ENCODE measurements at regions not wholly inside any gene's neighbourhood (a gene's known extent, or its start where the extent isn't known, plus 50 kb on each side); places are given as distances from the start of the nearest gene placed in this dataset.

DNA sequence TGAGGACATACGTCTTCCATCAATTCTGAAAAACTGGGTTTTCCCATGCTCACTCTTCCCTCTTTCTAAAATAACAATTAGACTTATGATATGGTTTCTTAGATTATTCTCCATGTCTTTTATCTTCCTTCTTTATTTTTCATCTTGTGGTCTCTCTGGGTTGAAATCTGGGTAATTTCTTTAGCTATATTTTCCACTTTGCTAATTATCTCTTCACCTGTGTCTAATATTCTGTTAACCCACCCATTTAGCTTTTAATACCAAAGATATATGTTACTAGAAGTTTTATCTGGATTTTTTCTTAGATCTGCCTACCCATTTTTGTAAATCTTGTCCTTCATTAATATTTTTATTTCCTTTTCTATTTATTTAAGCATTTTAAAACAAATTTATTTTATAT lies 121.8 kb downstream of the TENT5A start:
- no peak for DNase-seq (ENCODE audit: low spot score)
- no peak for ATAC-seq (ENCODE audit: low FRiP score)
- TF ChIP-seq, protein P1, sequence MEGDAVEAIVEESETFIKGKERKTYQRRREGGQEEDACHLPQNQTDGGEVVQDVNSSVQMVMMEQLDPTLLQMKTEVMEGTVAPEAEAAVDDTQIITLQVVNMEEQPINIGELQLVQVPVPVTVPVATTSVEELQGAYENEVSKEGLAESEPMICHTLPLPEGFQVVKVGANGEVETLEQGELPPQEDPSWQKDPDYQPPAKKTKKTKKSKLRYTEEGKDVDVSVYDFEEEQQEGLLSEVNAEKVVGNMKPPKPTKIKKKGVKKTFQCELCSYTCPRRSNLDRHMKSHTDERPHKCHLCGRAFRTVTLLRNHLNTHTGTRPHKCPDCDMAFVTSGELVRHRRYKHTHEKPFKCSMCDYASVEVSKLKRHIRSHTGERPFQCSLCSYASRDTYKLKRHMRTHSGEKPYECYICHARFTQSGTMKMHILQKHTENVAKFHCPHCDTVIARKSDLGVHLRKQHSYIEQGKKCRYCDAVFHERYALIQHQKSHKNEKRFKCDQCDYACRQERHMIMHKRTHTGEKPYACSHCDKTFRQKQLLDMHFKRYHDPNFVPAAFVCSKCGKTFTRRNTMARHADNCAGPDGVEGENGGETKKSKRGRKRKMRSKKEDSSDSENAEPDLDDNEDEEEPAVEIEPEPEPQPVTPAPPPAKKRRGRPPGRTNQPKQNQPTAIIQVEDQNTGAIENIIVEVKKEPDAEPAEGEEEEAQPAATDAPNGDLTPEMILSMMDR (IDR thresholded peaks at IDR 0.05), result no peak

DNA sequence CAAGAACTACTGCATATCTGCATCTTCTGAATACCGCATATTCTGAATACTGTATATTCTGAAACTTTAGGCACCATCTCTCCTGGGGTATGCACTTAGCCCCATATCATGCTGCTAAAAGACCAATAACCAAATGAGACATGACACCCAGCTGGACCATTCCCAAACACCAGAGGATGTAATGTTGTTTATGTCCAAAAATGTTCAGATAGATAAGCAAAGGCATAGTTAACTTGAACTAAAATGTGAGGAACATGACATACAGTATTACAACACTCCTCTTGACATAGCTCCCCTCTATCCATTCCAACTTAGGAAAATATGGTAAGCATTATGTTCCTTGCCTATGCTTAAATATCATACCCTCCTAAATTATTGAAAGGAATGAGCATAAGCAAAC lies 127.3 kb downstream of the TENT5A start:
- TF ChIP-seq, protein P1 (IDR thresholded peaks at IDR 0.05), result no peak
- DNase-seq (ENCODE audit: low spot score), result no peak
- ATAC-seq (ENCODE audit: low FRiP score), result no peak

DNA sequence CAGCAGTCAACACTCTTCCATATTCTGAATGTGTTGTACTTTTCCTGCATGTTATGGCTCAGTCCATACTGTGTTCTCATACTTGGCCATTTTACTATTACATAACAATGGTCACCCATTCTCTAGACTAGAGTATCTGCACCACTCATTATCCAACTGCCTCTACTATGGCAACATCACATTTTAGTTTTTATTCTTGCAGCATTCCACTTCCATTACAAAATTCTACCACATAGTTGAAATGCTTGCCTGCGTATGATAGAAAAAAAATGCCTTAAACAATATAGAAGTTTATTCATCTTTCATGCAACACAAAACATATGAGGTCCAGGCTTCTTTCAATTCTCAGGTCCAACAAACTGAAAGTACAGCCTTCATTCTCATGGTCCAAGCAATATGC lies 128.0 kb downstream of the TENT5A start:
- no peak for DNase-seq (ENCODE audit: low spot score)
- ATAC-seq (ENCODE audit: low FRiP score), result no peak
- TF ChIP-seq, protein P1 (IDR thresholded peaks at IDR 0.05), result no peak

DNA sequence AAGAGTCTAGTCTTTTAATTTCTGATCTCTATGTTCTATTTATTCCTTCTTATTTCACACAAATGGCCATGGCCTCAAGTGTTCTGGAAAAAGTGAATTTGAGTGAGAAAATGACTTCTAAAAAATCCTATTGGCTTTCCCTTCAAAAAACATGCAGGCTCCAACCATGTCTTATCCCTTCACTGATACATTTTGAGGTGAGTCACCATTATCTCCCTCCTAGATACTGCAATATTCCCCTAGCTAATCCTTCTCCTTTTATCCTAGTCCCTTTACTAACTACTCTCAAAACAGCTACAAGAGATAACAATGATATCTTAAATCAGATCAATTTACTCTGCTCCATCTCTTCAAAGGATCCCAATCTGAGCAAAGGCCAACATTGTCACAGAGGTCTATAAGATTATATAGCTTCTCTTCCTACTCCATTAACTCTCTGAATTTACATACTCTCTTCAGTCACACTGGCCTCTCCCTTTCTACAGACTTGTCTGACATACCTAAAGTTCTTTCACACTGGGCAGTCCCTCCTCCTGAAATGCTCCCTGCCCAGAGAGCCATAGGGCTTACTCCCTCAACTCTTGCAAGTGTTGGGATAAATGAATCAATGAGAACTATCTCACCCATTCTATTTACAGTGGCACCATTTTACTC lies 129.2 kb downstream of the TENT5A start:
- DNase-seq (ENCODE audit: low spot score), result no peak
- TF ChIP-seq, protein P1 (IDR thresholded peaks at IDR 0.05), result no peak
- ATAC-seq (ENCODE audit: low FRiP score), result no peak

DNA sequence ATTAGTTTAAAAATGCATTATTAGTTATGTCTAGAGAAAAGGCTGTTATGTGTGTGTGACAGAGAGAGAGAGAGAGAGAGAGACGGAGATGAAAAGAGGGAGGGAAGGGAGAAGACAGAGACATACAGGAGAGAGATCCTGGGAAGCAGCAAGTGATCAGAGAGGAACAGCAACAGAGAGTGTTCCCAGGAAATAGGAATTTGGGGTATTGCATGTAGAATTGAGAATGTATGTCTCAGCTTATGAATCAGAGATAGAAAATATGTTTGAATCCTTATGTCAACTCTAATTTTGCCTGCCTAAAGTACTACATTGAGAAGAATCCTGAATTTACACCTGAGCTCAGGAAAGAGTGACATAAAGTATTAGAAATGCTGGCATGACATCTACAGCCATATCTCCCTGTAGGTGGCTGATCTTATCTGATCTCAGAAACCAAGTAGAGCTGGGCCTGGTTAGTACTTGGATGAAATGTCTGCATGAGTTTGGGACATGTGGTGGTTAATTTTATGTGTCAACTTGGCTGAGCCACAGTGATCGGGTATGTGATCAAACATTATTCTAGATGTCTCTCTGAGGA lies 130.6 kb downstream of the TENT5A start:
- no peak for ATAC-seq (ENCODE audit: low FRiP score)
- TF ChIP-seq, protein P1 (IDR thresholded peaks at IDR 0.05), result no peak
- DNase-seq (ENCODE audit: low spot score), result no peak

DNA sequence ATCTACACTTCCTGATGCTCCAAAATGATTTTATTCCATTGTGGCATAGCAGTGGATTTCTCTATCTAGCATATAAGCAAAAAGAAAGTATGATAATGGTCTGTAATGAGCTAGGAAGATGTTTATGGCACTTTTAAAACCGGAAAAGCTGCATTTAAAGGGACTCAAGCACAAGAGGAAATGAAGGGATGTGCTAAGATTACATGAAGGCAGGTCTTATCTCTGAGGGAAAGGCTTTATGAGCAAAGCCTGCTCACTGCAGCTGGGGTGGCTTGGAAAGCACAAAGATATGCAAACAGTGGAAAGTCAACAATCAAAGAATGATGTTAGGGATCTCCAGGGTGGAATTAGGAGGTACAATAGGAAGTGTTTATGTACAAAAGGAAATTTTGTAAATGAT lies 138.2 kb downstream of the TENT5A start:
- TF ChIP-seq, protein P1 (IDR thresholded peaks at IDR 0.05), result no peak
- ATAC-seq (ENCODE audit: low FRiP score), result no peak
- no peak for DNase-seq (ENCODE audit: low spot score)

DNA sequence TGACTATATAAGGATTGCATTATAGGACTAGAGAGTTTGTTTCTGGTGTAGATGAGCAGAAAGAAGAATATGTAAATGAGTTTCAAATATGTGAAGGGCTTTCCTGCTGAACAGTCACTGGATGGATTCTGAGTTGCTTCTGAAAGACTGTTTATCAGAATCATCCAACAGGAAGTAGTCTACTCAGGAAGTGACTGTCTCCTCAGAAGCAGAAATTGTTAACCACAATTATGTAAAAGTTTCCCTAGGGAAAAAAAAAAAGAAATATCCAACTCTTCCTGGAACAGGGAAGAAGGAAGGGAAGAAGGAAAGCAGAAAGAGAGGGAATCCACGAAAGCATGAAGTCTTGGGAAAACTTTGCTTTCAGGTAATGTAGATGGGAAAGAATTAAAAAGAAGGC lies 138.9 kb downstream of the TENT5A start:
- TF ChIP-seq, protein P1 (IDR thresholded peaks at IDR 0.05), result no peak
- no peak for ATAC-seq (ENCODE audit: low FRiP score)

More for the DNA sequence above, 138.9 kb downstream of the TENT5A start:
- no peak for DNase-seq (ENCODE audit: low spot score)
